Lower leg skin (tissue), 3 donors: ENCODE measurements at regions not wholly inside any gene's neighbourhood (a gene's known extent, or its start where the extent isn't known, plus 50 kb on each side); places are given as distances from the start of the nearest gene placed in this dataset.

Experiments
- POLR2A ChIP-seq, 2 donors: fragments of 450-650 bp; IDR thresholded peaks; one replicate each; pipeline ENCODE4 v1.6.1; 2016 to 2017; ENCODE audit warnings: antibody characterized with exemption in 2 of 2, mild to moderate bottlenecking in 1 of 2, moderate library complexity in 1 of 2
- TF ChIP-seq, protein P1 (sequence below), 3 donors: fragments of 450-650 bp; IDR thresholded peaks; one replicate each; pipeline ENCODE4 v1.5.1; 2016; ENCODE audit warnings: antibody characterized with exemption in 3 of 3, mild to moderate bottlenecking in 3 of 3, moderate library complexity in 2 of 3

DNA sequence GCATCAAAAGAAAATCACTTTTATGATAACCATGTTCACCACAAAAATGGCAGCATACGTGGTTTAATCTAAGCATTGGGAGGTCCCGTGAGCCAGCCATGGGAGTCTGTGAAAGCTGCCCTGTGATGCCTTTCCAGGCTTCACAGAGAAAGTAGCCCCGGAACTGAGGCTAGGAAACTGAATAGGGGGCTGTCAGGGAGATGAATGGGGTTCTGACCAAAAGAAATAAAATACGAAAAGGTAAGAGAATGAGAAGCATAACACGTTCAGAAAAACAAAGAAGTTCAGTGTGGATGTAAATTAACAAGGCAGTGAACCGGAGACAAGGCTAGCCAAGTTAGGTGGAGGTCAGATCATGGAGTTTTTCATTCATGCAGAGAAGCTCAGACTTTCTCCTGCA, 118.9 kb downstream of the ANXA2 start:
- TF ChIP-seq POLR2A (IDR thresholded peaks at IDR 0.05), result no peak
- TF ChIP-seq, protein P1, sequence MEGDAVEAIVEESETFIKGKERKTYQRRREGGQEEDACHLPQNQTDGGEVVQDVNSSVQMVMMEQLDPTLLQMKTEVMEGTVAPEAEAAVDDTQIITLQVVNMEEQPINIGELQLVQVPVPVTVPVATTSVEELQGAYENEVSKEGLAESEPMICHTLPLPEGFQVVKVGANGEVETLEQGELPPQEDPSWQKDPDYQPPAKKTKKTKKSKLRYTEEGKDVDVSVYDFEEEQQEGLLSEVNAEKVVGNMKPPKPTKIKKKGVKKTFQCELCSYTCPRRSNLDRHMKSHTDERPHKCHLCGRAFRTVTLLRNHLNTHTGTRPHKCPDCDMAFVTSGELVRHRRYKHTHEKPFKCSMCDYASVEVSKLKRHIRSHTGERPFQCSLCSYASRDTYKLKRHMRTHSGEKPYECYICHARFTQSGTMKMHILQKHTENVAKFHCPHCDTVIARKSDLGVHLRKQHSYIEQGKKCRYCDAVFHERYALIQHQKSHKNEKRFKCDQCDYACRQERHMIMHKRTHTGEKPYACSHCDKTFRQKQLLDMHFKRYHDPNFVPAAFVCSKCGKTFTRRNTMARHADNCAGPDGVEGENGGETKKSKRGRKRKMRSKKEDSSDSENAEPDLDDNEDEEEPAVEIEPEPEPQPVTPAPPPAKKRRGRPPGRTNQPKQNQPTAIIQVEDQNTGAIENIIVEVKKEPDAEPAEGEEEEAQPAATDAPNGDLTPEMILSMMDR (IDR thresholded peaks at IDR 0.05), result no peak
